HepG2 (cell line): ENCODE measurements at regions not wholly inside any gene's neighbourhood (a gene's known extent, or its start where the extent isn't known, plus 50 kb on each side); places are given as distances from the start of the nearest gene placed in this dataset.

ENCODE experiments used
- ATAC-seq: fragments of 200-7000 bp; cut with Tn5 transposase; 3 replicates; pipeline ENCODE4 v1.9.1; 2020; ENCODE audit warnings: mild to moderate bottlenecking, moderate library complexity
- BruUV-seq: library from RNA; stranded (reverse); fragments of 400-500 nt; replicated peaks from 2 replicates; lab custom pipeline; 2021; lab: Mats Ljungman, UMichigan
- CTCF ChIA-PET: fragments of 300-600 bp; formaldehyde crosslinking; extraction: SDS; loops from one replicate; lab custom pipeline; 2021; ENCODE audit warnings: low total read pairs, inconsistent platforms, low intra/inter-chr PET ratio; lab: Yijun Ruan, JAX
- POLR2A ChIA-PET: fragments of 350-600 bp; sonication (Branson Sonifier 250); formaldehyde crosslinking; loops from one replicate; lab custom pipeline; 2020; ENCODE audit warnings: antibody characterized with exemption, inconsistent platforms; lab: Yijun Ruan, JAX
- DNase-seq: peaks from one replicate; pipeline ENCODE4 v3.0.0-alpha.2; 2015; ENCODE audit warnings: low spot score
- FAIRE-seq: peaks from 3 replicates; lab custom pipeline; 2011; peaks lifted over from hg19 to GRCh38; lab: Jason Lieb, UNC
- H2AFZ ChIP-seq: one replicate; pipeline ENCODE4 v1.6.1; 2011; ENCODE audit warnings: low read length, inconsistent platforms
- H3K27ac ChIP-seq: fragments of 300-600 bp; 3 replicates; pipeline ENCODE4 v1.8.0; 2011; ENCODE audit warnings: mixed run types, mild to moderate bottlenecking, mixed read lengths, low read length, inconsistent platforms; ENCODE audit not compliant: insufficient read depth; ENCODE audit errors: extremely low read length
- H3K27me3 ChIP-seq, 2 experiments: fragments of 200-600 bp in 1 of 2; 2 replicates in 1 of 2; 3 replicates in 1 of 2; pipeline versions ENCODE4 v1.6.0 to v1.8.0; 2011; ENCODE audit warnings: low read length in 2 of 2, mild to moderate bottlenecking in 2 of 2, moderate library complexity in 2 of 2, inconsistent platforms in 1 of 2; ENCODE audit not compliant: insufficient read depth in 2 of 2, control insufficient read depth in 1 of 2
- H3K36me3 ChIP-seq, 2 experiments: fragments of 200-600 bp in 1 of 2; replicated peaks in 1 of 2; 2 replicates in 1 of 2; 3 replicates in 1 of 2; pipeline versions ENCODE4 v1.5.1 to v1.8.0; 2011; ENCODE audit warnings: low read length in 2 of 2, inconsistent platforms in 1 of 2; ENCODE audit not compliant: insufficient read depth in 2 of 2, control insufficient read depth in 1 of 2
- H3K4me1 ChIP-seq: 2 replicates; pipeline ENCODE4 v1.5.1; 2012; ENCODE audit warnings: low read length, inconsistent platforms; ENCODE audit not compliant: insufficient read depth
- H3K4me2 ChIP-seq: 2 replicates; pipeline ENCODE4 v1.6.0; 2011; ENCODE audit warnings: low read depth, low read length, inconsistent platforms
- H3K4me3 ChIP-seq, 3 experiments: fragments of 200-600 bp in 1 of 3; sonication (generic), shearing (Covaris generic) in 1 of 3; replicated peaks in 1 of 3; 2 replicates each; pipeline ENCODE4 v1.5.1; 2011 to 2016; ENCODE audit warnings: low read length in 3 of 3, inconsistent platforms in 2 of 3, low read depth in 2 of 3, mild to moderate bottlenecking in 2 of 3, control low read depth in 1 of 3, mixed read lengths in 1 of 3; ENCODE audit not compliant: insufficient read depth in 1 of 3
- H3K79me2 ChIP-seq: one replicate; pipeline ENCODE4 v1.6.1; 2011; ENCODE audit warnings: low read length, inconsistent platforms; ENCODE audit not compliant: insufficient read depth
- H3K9ac ChIP-seq: 2 replicates; pipeline ENCODE4 v1.6.0; 2011; ENCODE audit warnings: mild to moderate bottlenecking, low read depth, low read length, inconsistent platforms; ENCODE audit not compliant: insufficient read depth
- H3K9me3 ChIP-seq: 2 replicates; pipeline ENCODE4 v1.5.1; 2012; ENCODE audit warnings: mild to moderate bottlenecking, low read length
- H4K20me1 ChIP-seq: 2 replicates; pipeline ENCODE4 v1.6.0; 2011; ENCODE audit warnings: inconsistent platforms, mild to moderate bottlenecking, low read length, moderate library complexity; ENCODE audit not compliant: insufficient read depth
- CENPX ChIP-seq: sonication (generic); formaldehyde crosslinking; IDR thresholded peaks from 2 replicates; pipeline ENCODE4 v1.9.0; 2021; ENCODE audit warnings: mild to moderate bottlenecking, missing genetic modification reagents, moderate library complexity
- DBP ChIP-seq: sonication (generic); formaldehyde crosslinking; IDR thresholded peaks from 2 replicates; pipeline ENCODE4 v1.4.0; 2020; ENCODE audit warnings: missing genetic modification reagents; ENCODE audit errors: not compliant biosample characterization
- EZH2 ChIP-seq: conservative IDR thresholded peaks from 2 replicates; pipeline ENCODE4 v1.6.1; 2012; ENCODE audit warnings: mild to moderate bottlenecking, low read depth, low read length, moderate library complexity
- HNRNPLL ChIP-seq: fragments of 200-400 bp; formaldehyde crosslinking; IDR thresholded peaks from 2 replicates; pipeline ENCODE4 v1.6.1; 2017; ENCODE audit warnings: mild to moderate bottlenecking, low read depth, low read length; ENCODE audit not compliant: poor library complexity, severe bottlenecking
- JDP2 ChIP-seq: sonication (generic); formaldehyde crosslinking; IDR thresholded peaks from 2 replicates; pipeline ENCODE4 v1.8.1; 2022; ENCODE audit warnings: missing genetic modification reagents, borderline replicate concordance
- RNF2 ChIP-seq: fragments of 450-650 bp; conservative IDR thresholded peaks from 2 replicates; pipeline ENCODE4 v1.6.1; 2016; ENCODE audit warnings: low read depth
- THYN1 ChIP-seq: sonication (generic); formaldehyde crosslinking; IDR thresholded peaks from 2 replicates; pipeline ENCODE4 v1.8.1; 2023; ENCODE audit warnings: low read depth, mild to moderate bottlenecking, moderate library complexity, missing genetic modification reagents, borderline replicate concordance
- ZC3H4 ChIP-seq: sonication (generic); formaldehyde crosslinking; IDR thresholded peaks from 2 replicates; pipeline ENCODE4 v1.4.0; 2020; ENCODE audit warnings: missing genetic modification reagents, borderline replicate concordance
- ZFX ChIP-seq: sonication (generic); formaldehyde crosslinking; IDR thresholded peaks from 2 replicates; pipeline ENCODE4 v1.4.0; 2020; ENCODE audit warnings: mild to moderate bottlenecking, low read depth, missing genetic modification reagents, moderate library complexity
- ZNF138 ChIP-seq: sonication (generic); formaldehyde crosslinking; IDR thresholded peaks from 2 replicates; pipeline ENCODE4 v1.5.0; 2020; ENCODE audit warnings: mild to moderate bottlenecking, low read depth, missing genetic modification reagents
- ZNF264 ChIP-seq: sonication (generic); formaldehyde crosslinking; IDR thresholded peaks from 2 replicates; pipeline ENCODE4 v1.4.0; 2020; ENCODE audit warnings: missing genetic modification reagents
- ZNF407 ChIP-seq: sonication (generic); formaldehyde crosslinking; IDR thresholded peaks from one replicate; pipeline ENCODE4 v1.5.1; 2020; ENCODE audit warnings: mild to moderate bottlenecking, missing genetic modification reagents; ENCODE audit errors: not compliant biosample characterization
- ZNF543 ChIP-seq: sonication (generic); formaldehyde crosslinking; IDR thresholded peaks from 2 replicates; pipeline ENCODE4 v1.4.0; 2020; ENCODE audit warnings: mild to moderate bottlenecking, missing genetic modification reagents
- ZNF580 ChIP-seq: IDR thresholded peaks from 2 replicates; pipeline ENCODE4 v1.6.1; 2016; ENCODE audit warnings: low read depth, borderline replicate concordance
- ZNF660 ChIP-seq: sonication (generic); formaldehyde crosslinking; IDR thresholded peaks from 2 replicates; pipeline ENCODE4 v1.5.1; 2020; ENCODE audit warnings: mild to moderate bottlenecking, low read depth, missing genetic modification reagents, borderline replicate concordance
- ZNF674 ChIP-seq: sonication (generic); formaldehyde crosslinking; IDR thresholded peaks from 2 replicates; pipeline ENCODE4 v1.5.0; 2020; ENCODE audit warnings: low read depth, mild to moderate bottlenecking, missing genetic modification reagents
- ZNF747 ChIP-seq: sonication (generic); formaldehyde crosslinking; IDR thresholded peaks from 2 replicates; pipeline ENCODE4 v1.8.1; 2023; ENCODE audit warnings: missing genetic modification reagents, mild to moderate bottlenecking, borderline replicate concordance
- WGBS: methylation state at CpG from one replicate; pipeline ENCODE4 v1.1.6; 2017; ENCODE audit warnings: low lambda C conversion rate; 5-methylcytosine and 5-hydroxymethylcytosine counted together
- in situ Hi-C: cut with HindIII; loops from 2 replicates; pipeline ENCODE4 v1.10.0; 2017; ENCODE audit warnings: low pct_unique_long_range_greater_than_20kb; ENCODE audit not compliant: extremely low pct_ligation_motif_present
- intact Hi-C: fragments of 100-400 bp; cut with micrococcal nuclease; formaldehyde crosslinking; loops from one replicate; pipeline ENCODE4 v1.10.0; 2022; ENCODE audit not compliant: unreplicated experiment

- CTCF ChIA-PET: no interaction called here
- H3K4me2 ChIP-seq: no peak overlapping the region
- H3K79me2 ChIP-seq: no peaks in the 10 kb centered on the region
- POLR2A ChIA-PET: no interaction called here
- DNase-seq: no peak
- no peaks in the 10 kb centered on the region for H3K4me1 ChIP-seq
- in situ Hi-C loops: no loop called here
- no peak overlapping the region for H2AFZ ChIP-seq
- WGBS: 61% methylated on average over 2 of the region's 2 CpGs
- no peak overlapping the region for H3K9ac ChIP-seq
- no peak overlapping the region for H3K27ac ChIP-seq
- no peak for ATAC-seq
- H3K4me3 ChIP-seq: no peak overlapping the region
- intact Hi-C loops: no loop called here
- H3K36me3 ChIP-seq: no peaks in the 10 kb centered on the region
- no peaks in the 10 kb centered on the region for H4K20me1 ChIP-seq
- no peaks in the 10 kb centered on the region for H3K9me3 ChIP-seq
- no peaks in the 10 kb centered on the region for H3K27me3 ChIP-seq
- no TSS peak for BruUV-seq
- no peak for FAIRE-seq
- no peak for TF ChIP-seq ZC3H4 (CRISPR knock-in tag)
- no peak for TF ChIP-seq JDP2 (CRISPR knock-in tag)
- no peak for TF ChIP-seq ZNF674 (CRISPR knock-in tag)
- no peak for TF ChIP-seq RNF2
- no peak for TF ChIP-seq ZNF264 (CRISPR knock-in tag)
- no peak for TF ChIP-seq ZNF580
- no peak for TF ChIP-seq DBP (CRISPR knock-in tag)
- TF ChIP-seq ZFX (CRISPR knock-in tag): no peak
- no peak for TF ChIP-seq ZNF138 (CRISPR knock-in tag)
- TF ChIP-seq ZNF407: no peak
- no peak for TF ChIP-seq THYN1 (CRISPR knock-in tag)
- no peak for TF ChIP-seq HNRNPLL
- TF ChIP-seq EZH2: no peak
- TF ChIP-seq ZNF543: no peak
- TF ChIP-seq CENPX (CRISPR knock-in tag): no peak
- TF ChIP-seq ZNF660 (CRISPR knock-in tag): no peak
- TF ChIP-seq ZNF747: no peak
These were observed 266.8 kb upstream of the ACVR2A start for GRCh38 chr2:147577998-147578380.
